AG08396 (cell line): ENCODE measurements at regions not wholly inside any gene's neighbourhood (a gene's known extent, or its start where the extent isn't known, plus 50 kb on each side); places are given as distances from the start of the nearest gene placed in this dataset.
"Not testable (repeated sequence)": the region's sequence is repeated elsewhere in the genome, so short reads cannot be mapped to it uniquely, and the experiment has no call there.

Experiments used
- DNase-seq: peaks from one replicate; pipeline ENCODE4 v3.0.0; 2012; ENCODE audit warnings: low spot score, mixed read lengths

DNA sequence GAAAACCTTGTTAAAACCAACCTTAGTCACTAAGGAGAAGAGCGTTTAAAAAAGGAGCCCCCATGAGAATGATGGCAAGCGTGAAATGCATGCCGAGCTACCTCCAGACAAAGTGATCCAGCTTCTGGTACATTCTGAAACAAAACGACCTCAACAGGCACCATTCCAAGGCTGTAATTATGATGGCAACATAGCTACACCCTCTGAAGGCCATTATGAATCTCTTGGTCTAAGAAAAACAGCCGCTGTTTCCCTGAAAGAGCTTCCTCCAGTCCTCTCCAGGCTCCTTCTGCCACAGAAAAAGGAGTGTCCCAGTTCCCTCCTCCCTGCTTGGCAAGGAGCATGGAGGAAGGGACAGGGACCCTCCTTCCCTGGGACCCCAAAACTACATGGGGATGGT, 50.0 kb upstream of the ABLIM1 start:
- DNase-seq, result no peak

DNA sequence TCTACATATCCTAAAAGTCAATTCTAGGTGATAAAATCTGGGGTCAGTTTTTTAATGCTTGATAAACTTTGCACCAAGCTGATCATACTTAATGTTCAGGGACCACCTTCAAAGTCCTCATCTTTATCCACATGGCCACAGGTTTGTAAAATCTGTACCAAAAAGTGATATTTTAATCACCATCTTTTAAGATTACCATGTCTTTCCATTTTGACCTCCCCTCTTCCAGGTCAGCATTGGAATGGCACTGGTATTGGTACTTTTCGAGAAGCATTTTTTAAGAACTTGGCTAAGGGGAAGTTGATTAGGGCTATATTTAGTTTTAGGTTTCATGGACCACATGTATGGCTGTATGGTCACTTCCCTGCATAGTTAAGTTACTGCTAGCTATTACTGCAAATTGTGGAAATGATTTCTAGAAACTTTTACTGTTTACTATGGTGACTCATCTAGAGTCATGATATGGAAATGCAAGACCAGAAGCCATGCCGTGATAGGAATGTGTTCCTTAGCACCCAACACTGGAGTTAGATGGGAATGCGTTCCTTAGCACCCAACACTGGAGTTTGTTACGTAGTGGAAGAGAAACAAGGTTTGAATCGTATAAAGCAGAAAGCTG, 50.8 kb upstream of the ABLIM1 start:
- peak; percentile 43 for DNase-seq

DNA sequence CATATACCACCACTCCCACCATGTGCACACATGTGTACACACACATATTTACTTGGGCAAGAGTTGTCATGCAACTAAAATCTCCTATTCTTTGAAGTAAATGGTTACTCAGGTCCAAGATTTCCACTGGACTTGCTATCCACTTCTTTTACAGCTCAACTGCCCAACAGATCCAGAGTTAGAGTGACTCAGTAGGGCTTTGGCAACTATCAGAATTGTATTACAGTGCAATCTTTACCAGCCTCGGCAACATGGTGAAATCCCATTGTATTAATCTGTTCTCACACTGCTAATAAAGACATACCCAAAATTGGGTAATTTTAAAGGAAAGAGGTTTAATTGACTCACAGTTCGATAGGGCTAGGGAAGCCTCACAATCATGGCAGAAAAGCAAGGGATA, 51.9 kb upstream of the ABLIM1 start:
- no peak for DNase-seq

DNA sequence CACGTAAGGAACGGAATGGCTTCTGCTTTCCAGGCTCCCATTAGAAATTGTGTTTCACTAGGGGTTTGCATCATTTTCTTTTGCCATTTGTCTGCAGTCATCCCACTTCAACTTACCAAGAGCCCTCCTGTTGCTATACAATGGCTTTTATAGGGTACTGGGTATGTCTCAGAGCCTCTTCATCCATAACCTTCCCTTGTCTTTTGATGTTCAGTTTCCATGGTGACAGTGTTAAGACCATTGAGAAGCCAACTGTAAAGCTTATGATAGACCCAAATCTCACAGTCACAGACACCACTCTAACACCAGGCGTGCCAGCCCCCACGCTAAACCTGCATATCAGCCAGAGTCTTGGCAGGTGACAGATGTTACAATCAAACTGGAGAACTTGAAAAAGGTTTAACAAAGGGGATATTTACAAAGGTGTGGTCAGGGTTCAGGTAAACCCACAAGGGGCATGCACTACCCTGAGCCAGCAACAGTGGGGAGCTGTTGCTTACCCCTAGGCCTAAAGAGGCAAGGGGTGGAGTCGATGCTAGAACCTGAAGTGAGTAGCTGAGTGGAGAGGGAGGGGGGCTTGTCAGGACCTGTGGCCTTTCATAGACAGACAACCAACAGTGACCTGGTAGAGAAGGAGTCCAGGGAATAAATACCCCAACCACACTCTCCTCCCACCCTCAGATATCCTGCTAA, 53.2 kb upstream of the ABLIM1 start:
- DNase-seq, result no peak

DNA sequence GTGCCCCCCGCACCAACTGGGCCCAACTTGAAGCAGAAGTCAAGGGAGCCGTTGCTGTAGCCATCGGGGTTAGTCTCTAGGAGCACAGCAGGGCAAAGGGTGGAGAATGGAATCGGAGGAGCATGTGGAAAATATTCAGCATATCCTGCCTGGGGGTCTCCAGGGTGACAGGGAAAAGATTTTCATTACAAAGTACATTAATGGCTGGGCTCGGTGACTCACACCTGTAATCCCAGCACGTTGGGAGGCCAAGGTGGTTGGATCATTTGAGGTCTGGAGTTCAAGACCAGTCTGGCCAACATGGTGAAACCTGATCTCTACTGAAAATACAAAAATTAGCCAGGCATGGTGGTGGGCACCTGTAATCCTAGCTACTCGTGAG, 53.8 kb upstream of the ABLIM1 start:
- no peak for DNase-seq

DNA sequence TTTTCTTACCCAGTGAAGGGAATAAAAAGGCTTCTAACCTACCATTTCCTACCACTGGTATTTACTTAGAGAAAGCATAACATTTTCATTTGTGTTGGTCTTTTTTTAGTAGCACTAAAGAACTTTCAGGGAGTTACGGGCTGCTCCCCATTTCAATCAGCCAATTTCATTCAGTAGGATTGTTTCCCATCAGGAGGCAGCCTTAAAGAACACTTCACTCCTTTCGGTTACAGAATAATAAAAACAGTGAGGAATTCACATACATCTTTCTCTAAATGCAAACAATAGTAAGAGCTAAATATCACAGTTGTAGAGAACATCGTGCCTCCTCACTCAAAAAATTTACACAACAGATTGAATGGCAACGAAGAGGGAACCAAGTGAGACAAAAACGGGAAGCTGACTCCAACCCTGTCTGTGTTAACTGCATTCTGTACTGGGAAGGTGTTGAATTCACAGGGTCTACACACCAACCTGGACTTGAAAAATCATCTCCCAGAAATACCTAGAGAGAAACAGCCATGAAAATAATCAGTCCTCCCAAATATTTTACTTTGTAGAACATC, 55.5 kb upstream of the ABLIM1 start:
- DNase-seq, result no peak

DNA sequence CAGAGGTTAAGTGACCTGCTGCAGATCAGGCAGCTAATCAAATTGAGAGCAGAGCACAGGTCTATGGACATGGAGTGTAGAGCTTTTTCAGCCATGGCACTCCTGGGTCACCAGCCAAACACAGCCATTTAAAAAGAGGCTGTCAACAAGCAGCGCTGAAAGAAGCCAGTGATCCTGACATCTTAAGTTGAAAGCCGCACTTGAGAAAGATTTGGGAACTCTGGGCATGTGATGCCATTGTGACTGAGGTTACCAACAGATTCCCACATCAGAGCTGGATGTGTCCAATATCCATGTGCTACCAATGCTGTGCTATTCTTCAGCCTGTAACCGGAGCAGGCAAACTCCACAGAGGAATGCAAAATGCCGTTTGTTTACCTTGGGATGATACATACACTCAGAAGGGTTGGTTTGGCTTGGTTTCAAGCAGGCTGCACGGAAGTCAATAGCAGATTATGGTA, 56.2 kb upstream of the ABLIM1 start:
- DNase-seq, result peak; percentile 61

DNA sequence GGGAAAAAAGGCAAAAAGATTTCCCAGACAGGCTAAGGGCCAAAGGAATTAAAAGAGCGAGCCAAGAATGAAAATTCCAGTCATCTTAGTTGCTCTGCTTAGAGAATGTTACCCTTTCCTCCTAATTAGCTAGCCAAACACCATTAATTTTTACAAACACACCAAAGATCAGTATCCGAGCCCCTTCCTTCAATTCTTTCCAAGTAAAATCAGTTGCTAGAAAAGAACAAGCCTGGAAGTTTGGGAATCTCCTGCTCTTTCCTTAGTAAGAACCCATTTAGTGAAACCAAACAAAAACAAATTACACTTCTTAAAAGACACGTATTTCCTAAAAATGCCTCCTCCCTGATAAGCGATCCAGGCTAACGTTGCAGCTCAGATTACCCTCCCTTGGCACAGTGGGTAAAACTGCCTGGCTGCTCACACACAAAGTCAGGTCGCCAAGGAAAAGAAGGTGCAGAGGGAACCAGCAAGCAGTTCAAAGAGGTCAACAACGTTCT, 57.1 kb upstream of the ABLIM1 start:
- DNase-seq, result no peak

DNA sequence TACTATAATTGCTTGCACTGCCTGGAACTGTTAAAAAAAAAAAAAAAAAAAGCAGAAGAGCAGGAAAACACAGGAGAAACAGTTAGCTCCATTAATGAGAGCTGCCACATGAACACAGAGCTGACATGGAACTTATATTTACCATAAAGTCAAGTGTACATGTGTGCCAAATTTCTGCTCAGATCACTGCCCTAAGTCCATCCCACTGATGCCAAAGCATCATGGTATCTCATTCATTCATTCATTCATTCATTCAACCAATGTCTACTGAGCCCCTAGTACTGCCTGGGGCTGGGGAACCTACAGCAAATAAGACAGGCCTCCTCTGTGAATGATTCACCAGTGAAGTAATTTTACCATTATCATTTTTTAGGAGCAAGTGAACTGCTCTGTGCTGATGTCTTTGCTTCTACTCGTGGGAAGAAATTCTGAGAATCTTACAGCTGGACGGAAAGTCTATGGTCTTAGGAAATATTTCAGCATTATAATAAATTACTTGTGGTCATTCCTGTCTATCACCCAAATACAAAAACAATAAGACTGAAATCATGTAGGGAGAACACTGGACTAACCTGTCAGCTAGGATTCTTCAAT, 58.8 kb upstream of the ABLIM1 start:
- no peak for DNase-seq

DNA sequence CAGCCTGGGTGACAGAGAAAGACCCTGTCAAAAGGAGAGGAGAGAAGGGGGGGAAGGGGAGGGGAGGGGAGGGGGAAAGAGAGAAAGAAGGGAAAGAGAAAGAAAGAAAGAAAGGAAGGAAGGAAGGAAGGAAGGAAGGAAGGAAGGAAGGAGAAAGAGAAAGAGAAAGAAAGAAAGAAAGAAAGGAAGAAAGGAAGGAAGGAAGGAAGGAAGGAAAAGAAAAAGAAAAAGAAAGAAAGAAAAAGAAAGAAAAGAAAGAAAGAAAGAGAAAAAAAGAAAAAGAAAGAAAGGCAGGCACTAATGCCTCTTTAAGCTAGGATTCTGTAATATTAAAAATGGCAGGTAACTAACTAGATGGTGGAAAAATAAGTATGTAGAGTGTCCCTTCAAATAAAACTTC, 59.8 kb upstream of the ABLIM1 start:
- DNase-seq, result not testable (repeated sequence)

DNA sequence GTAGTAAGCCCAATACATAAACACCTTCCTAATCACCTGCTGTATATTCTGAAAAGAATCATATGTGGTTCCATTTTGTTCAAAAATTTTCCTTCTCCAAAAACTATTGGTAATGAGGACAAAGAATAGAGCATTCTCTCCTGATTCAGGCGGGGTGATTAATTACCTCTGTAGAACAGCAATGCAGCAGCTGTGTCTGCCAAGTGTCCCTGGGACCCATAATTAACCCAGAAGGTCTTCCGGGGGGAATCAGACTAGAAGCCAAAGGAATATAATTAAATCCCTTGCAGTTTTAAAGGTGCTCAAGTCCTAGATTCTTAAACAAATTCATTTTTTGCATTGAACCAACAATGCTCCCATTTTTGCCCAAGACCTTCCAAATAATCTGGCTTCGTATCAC, 60.3 kb upstream of the ABLIM1 start:
- DNase-seq, result no peak

DNA sequence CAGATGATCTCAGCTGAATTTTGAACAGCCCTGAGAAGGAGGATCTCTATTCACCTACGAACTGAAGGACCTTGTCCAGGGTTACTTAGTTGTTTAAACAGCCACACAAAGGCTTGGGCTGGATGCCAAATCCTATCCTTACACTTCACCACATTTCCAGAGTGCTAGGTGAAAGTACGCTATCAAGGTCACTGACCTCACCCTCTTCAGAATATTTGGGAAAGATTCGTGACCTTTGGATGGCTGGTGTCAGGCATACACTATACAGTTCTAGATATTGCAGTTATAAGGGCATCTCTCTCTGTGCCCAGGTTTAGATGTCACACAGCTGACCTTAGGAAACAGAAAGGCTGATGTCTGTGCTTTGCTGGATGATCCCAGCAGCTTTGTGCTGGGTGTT, 61.2 kb upstream of the ABLIM1 start:
- DNase-seq, result no peak

DNA sequence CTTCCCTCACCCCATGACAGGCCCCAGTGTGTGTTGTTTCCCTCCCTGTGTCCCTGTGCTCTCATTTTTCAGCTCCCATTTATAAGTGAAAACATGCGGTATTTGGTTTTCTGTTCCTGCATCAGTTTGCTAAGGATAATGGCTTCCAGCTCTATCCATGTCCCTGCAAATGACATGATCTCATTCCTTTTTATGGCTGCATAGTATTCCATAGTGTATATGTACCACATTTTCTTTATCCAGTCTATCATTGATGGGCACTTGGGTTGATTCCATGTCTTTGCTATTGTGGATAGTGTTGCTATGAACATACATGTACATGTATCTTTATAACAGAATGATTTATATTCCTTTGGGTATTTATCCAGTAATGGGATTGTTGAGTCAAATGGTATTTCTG, 61.9 kb upstream of the ABLIM1 start:
- DNase-seq, result not testable (repeated sequence)

DNA sequence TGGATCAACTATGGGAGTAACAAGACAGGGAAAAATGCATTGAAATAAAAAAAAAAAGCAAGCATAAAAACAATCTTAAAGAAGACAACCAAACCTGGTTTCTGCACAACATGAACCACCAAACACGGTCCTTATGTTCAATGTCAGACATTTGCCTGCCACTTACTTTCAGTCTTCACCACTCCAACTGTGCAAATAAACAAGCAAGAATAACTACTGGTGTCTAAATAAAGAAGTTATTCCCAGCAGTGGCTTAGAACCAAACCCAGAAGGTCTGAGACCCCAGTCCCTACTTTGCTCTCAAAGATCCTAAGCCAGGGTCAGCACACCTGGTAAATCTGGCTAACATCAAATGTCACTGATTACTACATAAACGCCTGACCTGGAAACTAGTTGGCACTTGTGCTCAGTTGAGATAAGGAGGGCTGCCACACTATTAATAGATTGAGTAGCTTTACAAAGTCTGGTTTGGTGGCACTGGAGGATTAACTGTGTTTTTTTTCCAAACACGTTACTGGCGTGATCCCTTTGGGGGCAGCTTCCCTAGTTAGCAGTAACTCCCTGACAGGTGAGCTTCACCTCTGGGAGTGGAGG, 62.7 kb upstream of the ABLIM1 start:
- DNase-seq, result no peak

DNA sequence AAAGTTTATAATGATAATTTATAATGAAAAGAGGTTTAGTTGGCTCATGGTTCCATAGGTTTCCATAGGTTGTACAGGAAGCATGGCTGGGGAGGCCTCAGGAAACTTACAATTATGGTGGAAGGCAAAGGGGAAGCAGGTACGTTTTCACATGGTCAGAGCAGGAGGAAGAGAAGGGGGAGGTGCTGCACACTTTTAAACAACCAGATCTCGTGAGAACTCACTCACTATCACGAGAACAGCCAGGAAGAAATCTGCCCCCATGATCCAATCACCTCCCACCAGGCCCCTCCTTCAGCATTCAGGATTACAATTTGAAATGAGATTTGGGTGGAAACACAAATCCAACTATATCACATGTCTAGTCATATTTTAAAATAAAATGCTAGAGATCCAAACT, 64.1 kb upstream of the ABLIM1 start:
- DNase-seq, result not testable (repeated sequence)

DNA sequence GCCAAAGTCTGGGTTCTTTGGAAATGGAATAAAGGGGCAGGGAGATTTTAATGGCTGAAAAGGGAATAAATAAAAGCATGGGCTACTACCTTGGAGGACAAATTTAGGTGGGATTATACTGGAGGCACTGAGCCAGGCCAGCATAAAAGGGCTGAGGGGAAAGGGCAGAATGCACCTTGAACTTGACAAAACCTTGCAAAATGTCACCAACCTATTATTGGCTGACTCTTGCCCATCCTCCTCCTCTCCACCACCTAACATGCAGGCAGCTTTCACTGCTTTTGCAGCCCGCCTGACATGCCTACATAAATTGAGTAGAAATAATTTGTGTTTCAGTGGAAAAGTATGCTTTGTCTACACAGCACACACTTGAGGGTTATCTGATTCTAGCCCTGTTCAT, 65.3 kb upstream of the ABLIM1 start:
- DNase-seq, result no peak

DNA sequence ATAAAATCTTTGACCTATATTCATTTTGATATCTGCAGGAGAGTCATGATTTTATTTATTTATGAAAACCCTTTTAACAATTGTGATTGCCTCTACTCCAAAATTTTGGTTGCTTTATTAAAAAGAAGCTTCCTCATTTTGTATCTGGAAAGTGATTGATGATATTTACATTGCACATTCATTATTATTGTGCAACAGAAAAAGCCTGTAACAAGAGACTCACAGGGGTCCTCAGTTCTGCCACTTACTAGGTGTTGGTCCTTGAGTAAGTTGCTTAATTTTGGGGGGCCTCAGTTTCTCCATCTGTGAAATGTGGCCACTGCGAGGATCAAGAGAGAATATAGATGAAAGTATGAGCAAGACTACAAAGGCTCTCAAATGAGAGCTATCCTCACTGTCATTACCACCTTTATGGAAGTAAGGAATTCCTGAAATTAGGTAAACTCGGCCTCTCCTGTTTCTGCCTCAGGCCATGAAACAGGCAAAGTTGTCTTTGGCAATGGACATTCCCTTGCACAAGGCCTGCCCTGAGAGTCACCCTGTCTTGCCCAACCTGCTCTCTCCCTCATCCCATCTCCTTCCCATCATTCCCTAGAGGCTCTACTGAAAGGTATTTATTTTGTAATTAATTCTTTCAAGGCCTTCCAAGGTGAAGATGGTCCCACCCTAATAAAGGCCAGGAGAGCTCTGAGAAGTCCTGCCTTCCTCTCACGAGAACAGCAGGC, 66.1 kb upstream of the ABLIM1 start:
- no peak for DNase-seq

DNA sequence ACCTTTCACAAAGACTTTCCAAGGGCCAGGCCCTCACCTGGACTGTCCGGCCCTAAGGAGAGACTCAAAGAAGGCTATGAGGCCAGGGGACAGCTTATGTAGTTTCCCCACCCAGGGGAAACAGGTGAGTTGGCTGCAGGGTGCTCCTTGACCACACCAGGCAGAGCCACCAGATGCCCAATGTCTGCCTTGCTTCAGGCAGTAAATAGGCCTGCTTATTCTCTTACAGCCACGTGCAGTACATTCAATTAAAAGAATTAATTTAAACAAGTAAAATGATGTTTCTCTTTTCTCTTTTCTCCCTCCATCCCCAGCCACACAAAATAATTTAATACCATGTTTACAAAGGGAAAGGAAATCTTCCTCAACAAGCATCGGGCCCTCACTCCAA, 66.6 kb upstream of the ABLIM1 start:
- no peak for DNase-seq

DNA sequence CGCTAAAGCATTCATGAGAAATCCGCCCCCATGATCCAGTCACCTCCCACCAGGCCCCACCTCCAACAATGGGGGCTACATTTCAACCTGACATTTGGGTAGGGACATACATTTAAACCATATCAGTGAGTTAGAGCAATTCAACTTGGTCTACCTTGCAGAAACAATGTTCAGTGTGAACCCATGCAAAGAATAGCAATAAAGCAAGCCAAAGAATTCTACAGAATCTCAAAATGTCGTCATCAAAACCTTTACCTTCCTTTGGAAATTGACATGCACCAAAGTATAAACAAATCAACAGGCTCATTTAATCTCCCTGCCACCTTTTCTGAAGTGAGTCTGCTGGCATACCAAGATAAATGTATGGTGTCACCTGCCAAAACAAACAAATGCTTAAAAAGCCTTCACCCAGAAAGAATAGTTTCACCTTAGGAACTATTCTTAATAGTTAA, 68.8 kb upstream of the ABLIM1 start:
- DNase-seq, result no peak

DNA sequence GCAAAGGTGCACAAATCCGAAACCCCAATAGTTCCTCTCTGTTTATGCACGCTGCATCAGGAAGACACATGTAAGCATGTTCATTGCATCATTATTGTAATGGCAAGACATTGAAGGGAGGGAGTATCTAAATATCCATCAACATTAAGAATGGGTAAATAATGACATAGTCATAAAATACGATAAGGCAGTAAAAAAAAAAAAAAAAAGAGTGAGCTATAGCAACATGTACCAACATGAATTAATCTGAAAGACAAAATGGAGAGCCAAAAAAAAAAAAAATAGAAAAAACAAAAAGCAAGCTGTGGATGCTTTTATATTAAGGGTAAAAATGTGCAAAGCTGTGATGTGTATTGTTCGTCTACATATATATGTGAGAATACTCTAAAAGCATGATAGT, 70.2 kb upstream of the ABLIM1 start:
- no peak for DNase-seq

DNA sequence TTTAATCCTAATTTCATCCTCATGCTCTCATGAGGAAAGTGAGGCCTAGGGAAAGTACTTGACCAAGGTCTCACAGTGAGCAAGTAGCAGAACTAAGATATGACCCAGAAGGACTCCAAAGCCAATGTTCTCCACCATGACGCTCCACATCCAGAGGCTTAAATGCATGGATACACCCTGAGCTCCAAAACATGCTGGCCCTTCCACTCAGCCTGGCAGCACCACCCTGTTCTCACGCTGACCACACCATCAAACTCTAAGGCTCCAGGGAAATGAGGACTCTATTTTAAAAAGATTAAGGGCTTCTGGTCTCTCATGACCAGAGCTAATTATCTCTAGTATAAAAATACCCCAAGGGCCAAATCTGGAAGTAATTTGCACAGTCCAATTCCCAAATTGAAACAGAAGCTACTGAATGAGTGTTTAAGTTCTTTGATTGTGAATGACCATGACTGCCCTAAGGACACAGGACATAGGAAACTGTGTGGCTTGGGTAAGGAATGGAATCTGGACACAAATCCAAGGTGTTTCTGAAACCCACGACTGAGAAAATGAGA, 71.1 kb upstream of the ABLIM1 start:
- no peak for DNase-seq

DNA sequence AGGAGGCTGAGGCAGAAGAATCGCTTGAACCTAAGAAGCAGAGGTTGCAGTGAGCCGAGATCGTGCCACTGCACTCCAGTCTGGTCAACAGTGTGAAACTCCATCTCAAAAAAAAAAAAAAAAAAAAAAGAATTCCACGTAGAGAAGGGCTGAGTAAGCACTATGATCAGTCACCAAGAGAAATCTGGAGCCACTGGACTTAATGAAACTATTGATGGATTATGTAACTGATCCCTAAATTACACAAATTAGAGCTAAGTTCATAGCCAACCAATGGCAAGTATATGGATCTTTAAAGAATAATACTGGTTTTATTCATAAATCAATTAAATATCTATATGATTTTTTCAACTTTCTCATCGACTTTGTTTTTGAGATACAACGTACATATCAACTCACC, 72.2 kb upstream of the ABLIM1 start:
- DNase-seq, result no peak
